HAP-1 (cell line): ENCODE measurements at regions not wholly inside any gene's neighbourhood (a gene's known extent, or its start where the extent isn't known, plus 50 kb on each side); places are given as distances from the start of the nearest gene placed in this dataset.

Source experiments
- DNase-seq, 2 experiments: peaks; one replicate each; pipeline ENCODE4 v3.0.0-alpha.2; 2016 to 2020; ENCODE audit warnings: low spot score in 2 of 2
- H3K27me3 ChIP-seq: fragments of 250-450 bp; sonication (Bioruptor Pico); 2 replicates; pipeline ENCODE4 v1.5.1; 2020; ENCODE audit warnings: low read depth, mild to moderate bottlenecking, moderate library complexity
- H3K36me3 ChIP-seq: fragments of 250-450 bp; sonication (Bioruptor Pico); replicated peaks from 2 replicates; pipeline ENCODE4 v1.5.1; 2020; ENCODE audit warnings: mild to moderate bottlenecking
- H3K4me1 ChIP-seq: fragments of 250-450 bp; sonication (Bioruptor Pico); 2 replicates; pipeline ENCODE4 v1.5.1; 2020; ENCODE audit warnings: mild to moderate bottlenecking
- H3K4me3 ChIP-seq: fragments of 250-450 bp; sonication (Bioruptor Pico); 2 replicates; pipeline ENCODE4 v1.5.1; 2020; ENCODE audit warnings: mild to moderate bottlenecking, moderate library complexity
- H3K9me3 ChIP-seq: fragments of 250-450 bp; sonication (Bioruptor Pico); 2 replicates; pipeline ENCODE4 v1.5.1; 2020; ENCODE audit warnings: mild to moderate bottlenecking, moderate library complexity
- in situ Hi-C: fragments of 300-500 bp; cut with MboI; formaldehyde crosslinking; loops from 3 replicates; pipeline ENCODE4 v1.14.3; 2020; ENCODE audit warnings: low sequenced_read_pairs, inconsistent platforms, mixed read lengths

DNA sequence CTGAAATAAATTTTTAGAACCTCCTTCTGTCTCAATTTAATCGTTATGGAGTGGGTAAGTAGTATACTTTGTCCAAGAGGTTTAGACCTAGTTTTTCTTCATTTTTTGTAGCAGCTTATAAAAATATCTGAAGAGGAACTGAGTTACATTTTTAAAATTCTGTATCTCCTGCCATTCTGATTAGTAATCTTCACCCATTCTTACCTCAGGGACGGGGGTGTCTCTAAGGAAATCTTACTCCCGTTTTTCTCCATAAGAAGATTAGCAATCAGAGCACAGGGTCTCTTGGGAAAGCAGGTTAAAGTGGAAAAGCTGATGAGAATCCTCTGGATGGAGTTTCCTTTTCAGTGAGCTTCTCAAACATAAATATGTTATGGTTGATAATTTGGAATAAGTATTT lies 259.3 kb upstream of the FAM83B start:
- Histone ChIP-seq H3K36me3 (no peaks in the 10 kb centered on the region), H3K4me3 (no peak overlapping the region), H3K27me3 (no peaks in the 10 kb centered on the region), H3K4me1 (no peaks in the 10 kb centered on the region), H3K9me3 (no peaks in the 10 kb centered on the region)
- DNase-seq = no peak
- in situ Hi-C loops = no loop called here

DNA sequence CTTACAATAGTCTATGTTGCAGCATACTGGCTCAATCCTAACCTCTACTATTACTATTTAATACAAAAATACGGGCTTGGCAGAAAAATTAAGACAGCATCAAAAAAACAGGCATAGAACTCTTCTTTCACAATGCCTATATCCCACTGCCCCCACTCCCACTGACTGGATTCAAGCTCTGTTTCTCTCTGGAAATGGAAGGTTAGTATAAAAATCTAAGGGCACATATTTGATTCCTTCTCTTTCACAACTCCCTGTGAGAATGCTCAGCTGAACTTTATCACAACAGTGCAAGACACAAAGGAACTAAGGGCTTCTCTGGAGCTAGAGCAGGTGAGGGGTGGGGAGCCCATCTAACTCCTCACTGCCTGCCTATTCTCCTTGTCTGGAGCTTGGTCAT lies 258.4 kb upstream of the FAM83B start:
- DNase-seq = no peak
- Histone ChIP-seq H3K4me1 (no peaks in the 10 kb centered on the region), H3K36me3 (no peaks in the 10 kb centered on the region), H3K4me3 (no peak overlapping the region), H3K27me3 (no peaks in the 10 kb centered on the region), H3K9me3 (no peaks in the 10 kb centered on the region)
- in situ Hi-C loops = no loop called here

DNA sequence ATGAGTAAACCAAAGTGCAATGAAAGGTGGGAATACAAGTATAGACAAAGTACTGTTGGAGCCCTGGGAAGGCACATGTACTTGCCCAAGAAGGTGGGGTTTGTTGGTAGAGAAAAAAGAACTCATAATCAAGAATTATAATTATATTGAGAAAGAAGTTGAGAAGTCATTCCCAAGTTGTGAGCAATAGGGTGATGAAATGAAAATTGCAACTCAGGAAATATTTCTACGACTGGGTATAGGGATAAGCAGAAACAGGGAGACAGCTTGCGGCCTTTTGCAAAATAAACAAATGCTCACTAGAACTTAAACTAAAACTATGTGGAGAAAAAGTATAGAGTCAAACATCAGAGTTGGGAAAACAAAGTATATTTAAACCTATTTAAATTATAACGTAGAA lies 250.7 kb upstream of the FAM83B start:
- Histone ChIP-seq H3K27me3 (no peaks in the 10 kb centered on the region), H3K9me3 (no peaks in the 10 kb centered on the region), H3K36me3 (no peaks in the 10 kb centered on the region), H3K4me3 (no peak overlapping the region), H3K4me1 (no peaks in the 10 kb centered on the region)
- DNase-seq = no peak
- in situ Hi-C loops = no loop called here

DNA sequence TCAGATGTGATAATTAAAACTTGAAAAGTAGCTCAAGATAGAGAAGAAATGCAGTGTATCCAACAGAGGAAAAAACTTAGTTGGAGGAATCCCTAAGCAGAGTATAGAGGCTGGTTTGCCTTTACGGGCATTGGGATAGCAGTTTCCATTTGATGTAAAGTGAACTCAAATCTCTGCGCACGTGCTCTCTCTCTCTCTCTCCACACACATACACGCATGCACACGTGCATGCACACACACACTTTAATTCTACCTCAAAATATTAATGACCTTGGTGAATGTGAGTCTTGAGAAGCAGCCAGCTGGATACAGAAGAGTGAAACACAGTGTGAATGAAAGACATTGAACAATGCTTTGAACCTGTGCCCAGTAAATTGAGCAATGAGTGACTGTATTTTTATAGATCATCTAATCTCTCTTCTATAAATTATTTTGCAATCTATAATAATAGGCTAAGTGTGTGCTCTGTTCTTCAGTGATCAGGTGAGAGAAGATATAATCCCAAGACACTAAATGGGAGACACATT lies 247.7 kb upstream of the FAM83B start:
- no peak overlapping the region for H3K4me3 ChIP-seq
- H3K4me1 ChIP-seq = no peaks in the 10 kb centered on the region
- H3K36me3 ChIP-seq = no peaks in the 10 kb centered on the region
- H3K27me3 ChIP-seq = no peaks in the 10 kb centered on the region
- H3K9me3 ChIP-seq = no peaks in the 10 kb centered on the region
- in situ Hi-C loops = no loop called here
- no peak for DNase-seq

DNA sequence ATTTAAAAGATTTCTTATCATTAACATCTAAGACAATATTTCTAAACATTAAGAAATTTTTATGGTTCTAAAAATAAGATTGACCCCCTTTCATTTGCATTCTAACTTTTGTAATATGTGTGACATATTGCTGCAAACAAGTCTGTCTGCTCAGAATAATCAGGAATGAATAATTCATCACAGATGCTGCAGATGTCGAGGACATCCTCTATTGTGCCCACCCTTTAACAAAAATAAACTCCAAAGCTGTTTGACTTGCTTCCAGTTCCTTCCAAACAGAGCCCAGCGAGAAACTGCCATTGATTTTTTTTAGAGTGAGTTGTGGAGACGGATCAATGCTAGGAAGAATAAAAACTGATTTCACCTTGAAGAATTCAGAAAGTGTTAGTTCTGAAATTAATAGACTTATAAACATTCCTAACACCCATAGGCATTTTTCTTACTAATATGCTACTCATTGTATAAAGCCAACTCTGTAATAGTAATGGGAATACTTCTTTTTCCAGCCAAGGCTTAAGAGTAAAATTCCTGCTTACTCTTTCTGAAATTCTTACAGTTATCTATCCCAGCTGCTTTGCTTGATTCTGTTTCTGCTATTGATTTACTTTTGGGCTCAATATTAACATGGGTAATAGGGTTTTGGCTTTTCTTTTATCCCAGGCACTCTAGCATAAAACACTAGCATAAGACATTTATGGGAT lies 244.8 kb upstream of the FAM83B start:
- in situ Hi-C loops = no loop called here
- no peak overlapping the region for H3K4me3 ChIP-seq
- H3K4me1 ChIP-seq = no peaks in the 10 kb centered on the region
- H3K27me3 ChIP-seq = no peaks in the 10 kb centered on the region
- no peaks in the 10 kb centered on the region for H3K36me3 ChIP-seq
- no peak for DNase-seq
- no peaks in the 10 kb centered on the region for H3K9me3 ChIP-seq

DNA sequence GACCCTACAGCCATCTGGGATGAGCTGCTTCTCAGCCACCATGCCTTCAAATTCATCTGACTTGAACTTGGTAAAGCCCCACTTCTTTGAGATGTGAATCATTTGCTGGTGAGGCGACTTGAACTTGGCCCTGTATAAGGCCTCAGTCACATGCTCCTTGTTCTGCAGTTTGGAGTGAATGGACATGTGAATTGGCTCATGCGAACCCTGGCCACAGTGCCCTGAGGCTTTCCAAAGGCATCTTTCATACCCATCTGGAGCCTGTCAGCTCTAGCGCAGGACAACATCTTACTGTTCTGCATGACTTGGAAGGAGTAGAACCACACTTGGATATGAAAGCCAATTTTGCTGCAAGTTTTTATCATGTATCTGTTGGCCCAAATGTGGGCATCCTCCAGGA lies 244.0 kb upstream of the FAM83B start:
- H3K27me3 ChIP-seq = no peaks in the 10 kb centered on the region
- no peaks in the 10 kb centered on the region for H3K36me3 ChIP-seq
- H3K4me1 ChIP-seq = no peaks in the 10 kb centered on the region
- H3K9me3 ChIP-seq = no peaks in the 10 kb centered on the region
- DNase-seq = no peak
- in situ Hi-C loops = no loop called here
- H3K4me3 ChIP-seq = no peak overlapping the region

DNA sequence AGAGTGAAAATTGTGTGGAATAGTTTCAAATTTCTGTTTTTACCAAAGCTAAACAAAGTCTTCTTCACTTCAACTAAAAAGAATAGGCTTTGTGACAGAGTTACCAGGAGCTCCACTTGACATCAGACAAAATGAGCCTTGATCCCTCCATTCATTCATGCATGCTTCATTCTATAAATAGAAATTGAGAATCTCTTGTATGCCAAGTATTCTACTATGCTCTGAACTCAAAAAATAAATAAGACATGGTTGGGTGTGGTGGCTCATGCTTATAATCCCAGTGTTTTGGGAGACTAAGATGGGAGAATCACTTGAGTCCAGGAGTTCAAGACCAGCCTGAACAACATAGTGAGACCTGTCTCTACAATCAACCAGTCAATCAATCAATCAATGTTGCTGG lies 236.6 kb upstream of the FAM83B start:
- in situ Hi-C loops = no loop called here
- H3K4me1 ChIP-seq = no peaks in the 10 kb centered on the region

DNA sequence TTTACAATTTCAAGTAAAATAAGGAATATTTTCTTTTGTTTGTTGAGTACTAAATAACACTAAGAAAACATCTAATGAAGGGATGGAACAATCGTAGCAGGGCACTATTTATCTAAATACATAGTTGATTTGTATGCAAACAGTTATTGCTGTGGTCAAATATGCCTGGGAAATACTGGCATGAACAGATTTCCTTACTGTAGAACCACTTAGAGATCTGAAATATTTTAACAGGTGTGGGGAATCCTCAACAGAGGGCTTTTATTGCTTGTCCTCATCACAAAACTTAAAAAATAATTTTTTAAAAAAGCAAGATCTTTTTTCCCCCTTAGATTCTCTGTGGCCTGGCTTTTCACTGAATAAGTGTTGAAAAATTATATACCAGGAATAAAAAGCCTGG lies 233.0 kb upstream of the FAM83B start:
- H3K27me3 ChIP-seq = no peaks in the 10 kb centered on the region
- in situ Hi-C loops = no loop called here
- H3K9me3 ChIP-seq = no peaks in the 10 kb centered on the region
- H3K4me3 ChIP-seq = no peak overlapping the region
- H3K36me3 ChIP-seq = no peaks in the 10 kb centered on the region
- no peaks in the 10 kb centered on the region for H3K4me1 ChIP-seq
- no peak for DNase-seq

More for the DNA sequence above, 236.6 kb upstream of the FAM83B start:
- no peaks in the 10 kb centered on the region for H3K9me3 ChIP-seq
- no peaks in the 10 kb centered on the region for H3K36me3 ChIP-seq
- DNase-seq = no peak
- no peak overlapping the region for H3K4me3 ChIP-seq
- no peaks in the 10 kb centered on the region for H3K27me3 ChIP-seq

DNA sequence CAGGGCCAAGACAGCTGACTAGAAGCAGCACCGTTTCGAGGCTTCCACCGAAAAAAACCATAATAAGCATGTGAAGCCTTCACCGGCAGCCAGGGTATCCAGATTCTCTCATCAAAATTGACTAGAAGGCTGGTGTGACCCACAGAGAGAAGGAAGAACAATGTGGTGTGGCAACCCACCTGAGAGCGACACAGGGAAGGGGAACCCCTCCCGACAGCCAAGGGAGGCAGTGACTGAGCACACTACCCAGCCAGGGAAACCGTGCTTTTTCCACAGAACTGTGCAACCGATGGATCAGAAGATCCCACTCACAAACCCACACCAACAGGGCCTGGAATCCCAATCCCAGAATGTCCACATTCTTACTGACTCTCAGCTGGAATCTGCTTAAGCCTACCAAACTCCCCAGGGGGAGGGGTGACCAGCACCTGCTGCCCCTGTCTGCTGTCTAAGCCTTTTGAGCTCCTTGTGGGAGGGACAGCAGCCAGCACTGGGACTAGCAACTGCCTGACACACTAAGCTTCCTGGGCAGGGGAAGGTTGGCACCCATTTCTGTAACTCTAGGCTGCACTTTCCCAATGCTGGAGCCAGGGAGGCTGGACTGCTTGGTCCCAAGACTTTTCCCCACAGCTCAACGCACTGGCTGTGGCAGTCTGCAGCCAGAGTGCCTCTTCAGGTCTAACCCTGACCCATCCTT lies 231.9 kb upstream of the FAM83B start:
- no peak for DNase-seq
- no peaks in the 10 kb centered on the region for H3K27me3 ChIP-seq
- no peaks in the 10 kb centered on the region for H3K36me3 ChIP-seq
- H3K9me3 ChIP-seq = no peaks in the 10 kb centered on the region
- H3K4me3 ChIP-seq = no peak overlapping the region
- H3K4me1 ChIP-seq = no peaks in the 10 kb centered on the region
- in situ Hi-C loops = no loop called here

DNA sequence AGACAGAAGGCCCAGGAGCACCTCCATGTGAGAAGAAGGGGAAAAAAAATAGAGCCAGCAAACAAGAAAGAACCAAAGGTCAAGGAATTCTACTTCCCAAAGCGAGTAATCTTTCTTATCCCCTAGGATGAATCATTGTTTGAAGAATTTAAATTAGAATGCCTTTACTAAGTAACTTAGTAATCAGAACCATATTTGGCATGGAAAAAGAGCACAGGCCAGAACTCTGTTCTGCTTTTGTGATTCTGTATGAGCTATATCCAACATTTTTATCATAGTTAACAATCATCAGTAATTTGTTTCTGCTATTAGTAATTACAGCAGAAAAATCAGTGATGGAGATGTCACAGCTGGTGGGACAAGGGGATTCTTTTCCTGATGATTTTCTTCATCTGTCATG lies 228.8 kb upstream of the FAM83B start:
- no peak for DNase-seq
- in situ Hi-C loops = no loop called here
- no peaks in the 10 kb centered on the region for H3K4me1 ChIP-seq
- no peaks in the 10 kb centered on the region for H3K27me3 ChIP-seq
- H3K36me3 ChIP-seq = no peaks in the 10 kb centered on the region
- no peaks in the 10 kb centered on the region for H3K9me3 ChIP-seq
- H3K4me3 ChIP-seq = no peak overlapping the region

DNA sequence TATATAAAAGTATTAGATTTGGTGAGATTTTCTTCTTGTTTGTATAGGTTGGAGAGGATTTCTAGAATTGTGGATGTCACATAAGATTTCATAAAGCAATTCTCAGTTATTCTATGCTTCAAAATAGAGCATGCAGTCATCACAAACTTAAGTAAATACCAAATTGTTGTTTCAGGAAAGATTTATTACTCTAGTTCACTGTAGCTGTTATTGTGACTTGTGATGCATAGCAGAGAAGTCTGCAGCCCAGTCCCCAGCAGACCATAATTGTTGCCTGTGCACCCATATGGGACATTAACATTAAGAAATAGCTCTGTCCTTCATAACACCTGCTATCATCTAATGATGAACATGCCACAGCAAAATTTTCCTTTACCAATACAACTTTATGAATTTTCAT lies 228.0 kb upstream of the FAM83B start:
- Histone ChIP-seq H3K4me1 (no peaks in the 10 kb centered on the region), H3K9me3 (no peaks in the 10 kb centered on the region), H3K36me3 (no peaks in the 10 kb centered on the region), H3K27me3 (no peaks in the 10 kb centered on the region), H3K4me3 (no peak overlapping the region)
- in situ Hi-C loops = no loop called here
- DNase-seq = no peak

DNA sequence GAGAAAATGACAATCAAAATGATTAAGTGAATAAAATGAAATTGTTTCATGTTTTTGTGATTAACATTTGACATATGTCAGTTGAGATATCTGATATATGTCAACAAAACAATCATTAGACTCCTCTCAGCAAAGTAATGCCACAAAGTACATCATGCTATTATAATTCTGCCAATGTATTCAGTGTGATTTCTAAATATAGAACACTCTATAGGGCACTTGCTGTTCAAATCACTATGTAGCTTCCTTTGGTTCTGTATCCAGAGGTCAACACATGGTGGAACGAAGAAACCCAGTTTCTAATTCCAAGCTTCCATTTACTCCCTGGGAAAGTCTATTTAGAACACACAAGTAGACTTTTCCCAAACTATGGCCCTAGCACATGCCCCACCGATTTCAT lies 227.5 kb upstream of the FAM83B start:
- H3K4me3 ChIP-seq = no peak overlapping the region
- in situ Hi-C loops = no loop called here
- no peaks in the 10 kb centered on the region for H3K27me3 ChIP-seq
- no peaks in the 10 kb centered on the region for H3K4me1 ChIP-seq
- no peaks in the 10 kb centered on the region for H3K9me3 ChIP-seq
- DNase-seq = no peak
- H3K36me3 ChIP-seq = no peaks in the 10 kb centered on the region

DNA sequence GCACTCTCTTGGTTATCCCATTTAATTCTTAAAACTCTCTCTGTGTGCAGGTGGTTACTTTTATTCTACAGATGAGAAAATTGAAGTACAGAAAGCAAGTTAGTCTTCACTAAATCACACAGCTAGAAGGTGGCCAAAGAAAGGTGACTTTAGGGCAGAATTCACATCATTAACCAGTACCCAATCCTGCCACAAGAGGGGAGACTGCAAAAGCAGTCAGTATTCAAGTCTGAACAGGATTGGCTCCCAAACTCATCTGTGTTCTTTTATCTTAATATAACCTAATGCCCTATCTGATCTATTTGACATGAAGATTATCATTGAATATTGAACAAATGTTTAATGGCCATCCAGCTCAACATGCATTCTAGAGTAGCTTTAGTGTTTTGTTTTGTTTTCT lies 225.3 kb upstream of the FAM83B start:
- H3K36me3 ChIP-seq = no peaks in the 10 kb centered on the region
- H3K9me3 ChIP-seq = no peaks in the 10 kb centered on the region
- no peaks in the 10 kb centered on the region for H3K27me3 ChIP-seq
- no peaks in the 10 kb centered on the region for H3K4me1 ChIP-seq
- in situ Hi-C loops = no loop called here
- no peak for DNase-seq
- H3K4me3 ChIP-seq = no peak overlapping the region

DNA sequence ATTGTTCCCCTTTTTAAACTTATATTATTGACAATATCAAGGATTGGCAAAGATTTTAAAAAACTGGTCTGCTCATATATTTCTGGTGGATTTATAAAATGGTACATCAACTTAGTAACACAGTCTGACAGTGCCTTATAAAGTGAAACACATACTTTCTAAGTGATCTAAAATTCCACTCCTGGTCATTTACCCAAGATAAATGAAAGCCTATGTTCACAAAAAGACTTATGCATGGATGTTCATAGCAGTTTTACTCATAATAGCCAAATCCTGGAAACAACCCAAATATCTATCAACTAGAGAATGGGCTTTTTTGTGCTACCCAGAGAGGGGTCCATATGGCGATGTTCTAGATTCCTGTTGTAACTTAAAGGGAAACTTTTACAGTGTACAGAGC lies 222.4 kb upstream of the FAM83B start:
- Histone ChIP-seq H3K4me3 (no peak overlapping the region), H3K36me3 (no peaks in the 10 kb centered on the region), H3K27me3 (no peaks in the 10 kb centered on the region), H3K9me3 (no peaks in the 10 kb centered on the region), H3K4me1 (no peaks in the 10 kb centered on the region)
- in situ Hi-C loops = no loop called here
- no peak for DNase-seq
